ENCODE measurements at regions not wholly inside any gene's neighbourhood (a gene's known extent, or its start where the extent isn't known, plus 50 kb on each side); places are given as distances from the start of the nearest gene placed in this dataset.

- DNase-seq (ENCODE audit: low spot score) = no peak
- ChIA-PET POLR2A (ENCODE audit: low non-redundant PET) (no interaction called here), CTCF (no interaction called here)
- no peak overlapping the region for H3K27ac ChIP-seq
- TF ChIP-seq CTCF (conservative IDR thresholded peaks at IDR 0.05; ENCODE audit: low read depth) = no peak
These were observed 955.3 kb upstream of the LCORL start for GRCh38 chr4:18976884-18977283.

GRCh38 chr4:18975916-18976808, 954.6 kb upstream of the LCORL start:
- TF ChIP-seq CTCF (conservative IDR thresholded peaks at IDR 0.05; ENCODE audit: low read depth) = no peak
- ChIA-PET CTCF (no interaction called here), POLR2A (ENCODE audit: low non-redundant PET) (no interaction called here)
- no peak for DNase-seq (ENCODE audit: low spot score)
- H3K27ac ChIP-seq = no peak overlapping the region

DNA sequence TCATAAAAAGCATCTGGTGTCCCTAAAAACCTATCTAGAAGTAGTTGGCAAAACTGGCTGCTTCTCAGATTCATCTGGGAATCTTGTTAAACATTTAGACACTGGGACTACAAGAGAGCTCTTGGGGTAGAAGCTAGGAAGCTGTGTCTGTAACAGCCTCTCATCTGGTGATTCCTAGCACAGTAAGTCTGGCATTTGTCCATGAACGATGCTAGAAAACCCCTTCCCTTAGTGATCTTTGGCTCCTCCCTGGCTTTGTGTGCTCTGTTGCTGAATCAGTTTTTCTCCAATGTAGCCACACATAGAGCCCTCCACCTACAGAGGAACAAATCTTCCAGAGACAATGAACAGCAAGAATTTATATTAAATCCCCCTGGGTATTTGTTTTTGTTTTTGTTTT, 951.7 kb upstream of the LCORL start:
- no peak overlapping the region for H3K27ac ChIP-seq
- no peak for DNase-seq (ENCODE audit: low spot score)
- CTCF ChIA-PET = no interaction called here
- POLR2A ChIA-PET (ENCODE audit: low non-redundant PET) = no interaction called here
- TF ChIP-seq CTCF (conservative IDR thresholded peaks at IDR 0.05; ENCODE audit: low read depth) = no peak

DNA sequence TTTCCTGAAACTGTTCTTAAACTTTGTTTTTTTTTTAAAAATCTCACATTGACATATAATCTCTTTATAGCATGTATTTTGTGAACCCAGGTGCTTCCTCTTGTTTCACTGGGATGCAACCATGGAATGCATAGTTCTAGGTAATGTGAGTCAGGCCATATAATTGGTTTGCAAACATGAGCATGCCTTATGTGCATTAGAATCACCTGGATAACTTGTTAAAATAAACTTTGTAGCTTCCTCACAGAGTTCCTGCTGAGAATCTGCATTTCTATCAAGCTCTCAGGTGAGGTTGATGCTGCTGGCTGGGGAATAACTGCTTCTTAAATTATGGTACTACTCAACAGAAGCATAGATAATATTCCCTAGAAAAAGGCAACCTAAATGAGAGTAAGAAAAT, 940.3 kb upstream of the LCORL start:
- DNase-seq (ENCODE audit: low spot score) = no peak
- ChIA-PET CTCF (no interaction called here), POLR2A (ENCODE audit: low non-redundant PET) (no interaction called here)
- no peak for TF ChIP-seq CTCF (conservative IDR thresholded peaks at IDR 0.05; ENCODE audit: low read depth)
- H3K27ac ChIP-seq = no peak overlapping the region

GRCh38 chr4:18961266-18961665, 939.7 kb upstream of the LCORL start:
- no peak overlapping the region for H3K27ac ChIP-seq
- CTCF ChIA-PET = no interaction called here
- no peak for TF ChIP-seq CTCF (conservative IDR thresholded peaks at IDR 0.05; ENCODE audit: low read depth)

DNA sequence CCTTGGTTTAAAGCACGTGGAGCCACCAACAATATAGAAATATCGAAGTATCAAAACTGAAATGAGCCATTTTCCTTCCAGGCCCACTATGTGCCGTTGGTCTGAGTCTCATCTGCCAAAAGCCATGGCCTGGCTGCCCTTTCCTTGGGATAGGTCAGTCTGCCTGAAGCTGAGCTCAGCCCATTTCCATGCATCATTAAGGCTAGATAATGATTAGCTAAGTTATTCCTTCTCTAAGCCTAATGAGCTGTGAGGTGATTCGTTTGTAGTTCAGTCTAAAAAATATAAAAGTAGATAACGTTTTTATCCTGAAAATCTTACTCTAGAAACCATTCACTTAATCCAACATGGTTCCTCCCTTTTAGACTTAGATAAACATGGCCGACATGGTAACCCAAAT, 936.2 kb upstream of the LCORL start:
- H3K27ac ChIP-seq = no peak overlapping the region
- ChIA-PET POLR2A (ENCODE audit: low non-redundant PET) (no interaction called here), CTCF (no interaction called here)
- TF ChIP-seq CTCF (conservative IDR thresholded peaks at IDR 0.05; ENCODE audit: low read depth) = no peak
- no peak for DNase-seq (ENCODE audit: low spot score)

More at GRCh38 chr4:18961266-18961665, 939.7 kb upstream of the LCORL start:
- no peak for DNase-seq (ENCODE audit: low spot score)
- POLR2A ChIA-PET (ENCODE audit: low non-redundant PET) = no interaction called here
